ENCODE measurements at regions not wholly inside any gene's neighbourhood (a gene's known extent, or its start where the extent isn't known, plus 50 kb on each side); places are given as distances from the start of the nearest gene placed in this dataset.

- no peak for TF ChIP-seq CTCF (IDR thresholded peaks at IDR 0.05; ENCODE audit: low read length)
- TF ChIP-seq EZH2 (IDR thresholded peaks at IDR 0.05; ENCODE audit: borderline replicate concordance, low read length): no peak
Observed at GRCh38 chr9:30015073-30015472, 2369.4 kb upstream of the ACO1 start.
